HEK293 (cell line): ENCODE measurements at regions not wholly inside any gene's neighbourhood (a gene's known extent, or its start where the extent isn't known, plus 50 kb on each side); places are given as distances from the start of the nearest gene placed in this dataset.

Experiments used
- GLI2 ChIP-seq: fragments of 450-650 bp; formaldehyde crosslinking; IDR thresholded peaks from 2 replicates; pipeline ENCODE4; 2017; ENCODE audit warnings: missing biosample characterization, missing genetic modification characterization, low read depth, borderline replicate concordance
- GLI4 ChIP-seq: fragments of 450-650 bp; formaldehyde crosslinking; IDR thresholded peaks from 2 replicates; pipeline ENCODE4 v1.5.1; 2016; ENCODE audit warnings: missing biosample characterization, missing genetic modification characterization
- HOXA7 ChIP-seq: sonication (generic); formaldehyde crosslinking; IDR thresholded peaks from 2 replicates; pipeline ENCODE4 v1.8.1; 2022; ENCODE audit warnings: missing genetic modification reagents, borderline replicate concordance
- TCF7L2 ChIP-seq: IDR thresholded peaks from 2 replicates; pipeline ENCODE4 v1.6.1; 2011; ENCODE audit warnings: low read depth, mild to moderate bottlenecking, inconsistent platforms, low read length, moderate library complexity, borderline replicate concordance
- ZNF311 ChIP-seq: fragments of 450-650 bp; formaldehyde crosslinking; IDR thresholded peaks from 2 replicates; pipeline ENCODE4 v1.5.1; 2017; ENCODE audit warnings: missing biosample characterization, missing genetic modification characterization, borderline replicate concordance
- ZNF416 ChIP-seq: fragments of 450-650 bp; formaldehyde crosslinking; IDR thresholded peaks from 2 replicates; pipeline ENCODE4 v1.5.1; 2016; ENCODE audit warnings: missing biosample characterization, missing genetic modification characterization
- ZNF530 ChIP-seq: fragments of 450-650 bp; formaldehyde crosslinking; IDR thresholded peaks from 2 replicates; pipeline ENCODE4 v1.5.1; 2016; ENCODE audit warnings: low read depth, missing biosample characterization, missing genetic modification characterization
- ZNF548 ChIP-seq: fragments of 450-650 bp; formaldehyde crosslinking; IDR thresholded peaks from 2 replicates; pipeline ENCODE4 v1.5.1; 2016; ENCODE audit warnings: missing biosample characterization, missing genetic modification characterization
- ZNF585B ChIP-seq: fragments of 450-650 bp; formaldehyde crosslinking; IDR thresholded peaks from 2 replicates; pipeline ENCODE4 v1.5.1; 2016; ENCODE audit warnings: missing biosample characterization, missing genetic modification characterization
- ZNF664 ChIP-seq: fragments of 450-650 bp; formaldehyde crosslinking; IDR thresholded peaks from 2 replicates; pipeline ENCODE4 v1.5.1; 2016; ENCODE audit warnings: missing biosample characterization, missing genetic modification characterization
- ZNF701 ChIP-seq: fragments of 450-650 bp; formaldehyde crosslinking; IDR thresholded peaks from 2 replicates; pipeline ENCODE4 v1.5.1; 2016; ENCODE audit warnings: missing biosample characterization, missing genetic modification characterization
- ZNF791 ChIP-seq: fragments of 450-650 bp; formaldehyde crosslinking; IDR thresholded peaks from 2 replicates; pipeline ENCODE4 v1.5.1; 2016; ENCODE audit warnings: missing biosample characterization, missing genetic modification characterization
- TF ChIP-seq, protein P1 (sequence below): fragments of 450-650 bp; formaldehyde crosslinking; IDR thresholded peaks from 2 replicates; pipeline ENCODE4 v1.5.1; 2016; ENCODE audit warnings: missing biosample characterization, missing genetic modification characterization
- TF ChIP-seq, protein P2 (sequence below): fragments of 450-650 bp; formaldehyde crosslinking; IDR thresholded peaks from 2 replicates; pipeline ENCODE4 v1.5.1; 2017; ENCODE audit warnings: missing biosample characterization, missing genetic modification characterization

DNA sequence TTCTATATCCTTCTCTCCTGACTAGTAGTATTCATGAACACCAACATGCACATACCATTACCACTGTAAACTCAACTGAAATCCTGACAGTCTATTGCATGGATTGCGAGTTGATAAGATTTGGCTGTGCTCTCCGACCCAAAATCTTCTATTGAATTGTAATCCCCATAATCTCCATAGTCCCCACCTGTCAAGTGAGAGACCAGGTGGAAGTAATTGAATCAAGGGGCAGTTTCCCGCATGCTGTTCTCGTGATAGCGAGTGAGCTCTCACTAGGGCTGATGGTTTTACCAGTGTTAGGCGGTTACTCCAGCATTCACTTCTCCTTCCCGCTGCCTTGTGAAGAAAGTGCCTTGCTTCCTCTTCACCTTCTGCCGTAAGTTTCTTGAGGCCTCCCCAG lies 261.8 kb downstream of the PHF14 start:
- TF ChIP-seq ZNF791 (tag by site-specific recombination) (no peak), GLI2 (no peak), ZNF585B (tag by site-specific recombination) (no peak), ZNF311 (tag by site-specific recombination) (no peak), ZNF664 (no peak), HOXA7 (CRISPR knock-in tag) (no peak), ZNF701 (tag by site-specific recombination) (no peak), ZNF530 (tag by site-specific recombination) (no peak), GLI4 (no peak), ZNF416 (tag by site-specific recombination) (no peak), ZNF548 (tag by site-specific recombination) (no peak), TCF7L2 (no peak)
- TF ChIP-seq, protein P1, sequence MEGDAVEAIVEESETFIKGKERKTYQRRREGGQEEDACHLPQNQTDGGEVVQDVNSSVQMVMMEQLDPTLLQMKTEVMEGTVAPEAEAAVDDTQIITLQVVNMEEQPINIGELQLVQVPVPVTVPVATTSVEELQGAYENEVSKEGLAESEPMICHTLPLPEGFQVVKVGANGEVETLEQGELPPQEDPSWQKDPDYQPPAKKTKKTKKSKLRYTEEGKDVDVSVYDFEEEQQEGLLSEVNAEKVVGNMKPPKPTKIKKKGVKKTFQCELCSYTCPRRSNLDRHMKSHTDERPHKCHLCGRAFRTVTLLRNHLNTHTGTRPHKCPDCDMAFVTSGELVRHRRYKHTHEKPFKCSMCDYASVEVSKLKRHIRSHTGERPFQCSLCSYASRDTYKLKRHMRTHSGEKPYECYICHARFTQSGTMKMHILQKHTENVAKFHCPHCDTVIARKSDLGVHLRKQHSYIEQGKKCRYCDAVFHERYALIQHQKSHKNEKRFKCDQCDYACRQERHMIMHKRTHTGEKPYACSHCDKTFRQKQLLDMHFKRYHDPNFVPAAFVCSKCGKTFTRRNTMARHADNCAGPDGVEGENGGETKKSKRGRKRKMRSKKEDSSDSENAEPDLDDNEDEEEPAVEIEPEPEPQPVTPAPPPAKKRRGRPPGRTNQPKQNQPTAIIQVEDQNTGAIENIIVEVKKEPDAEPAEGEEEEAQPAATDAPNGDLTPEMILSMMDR (tag by site-specific recombination): no peak
- TF ChIP-seq, protein P2, sequence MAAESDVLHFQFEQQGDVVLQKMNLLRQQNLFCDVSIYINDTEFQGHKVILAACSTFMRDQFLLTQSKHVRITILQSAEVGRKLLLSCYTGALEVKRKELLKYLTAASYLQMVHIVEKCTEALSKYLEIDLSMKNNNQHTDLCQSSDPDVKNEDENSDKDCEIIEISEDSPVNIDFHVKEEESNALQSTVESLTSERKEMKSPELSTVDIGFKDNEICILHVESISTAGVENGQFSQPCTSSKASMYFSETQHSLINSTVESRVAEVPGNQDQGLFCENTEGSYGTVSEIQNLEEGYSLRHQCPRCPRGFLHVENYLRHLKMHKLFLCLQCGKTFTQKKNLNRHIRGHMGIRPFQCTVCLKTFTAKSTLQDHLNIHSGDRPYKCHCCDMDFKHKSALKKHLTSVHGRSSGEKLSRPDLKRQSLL (tag by site-specific recombination): no peak
